Lower leg skin (tissue), 4 donors: ENCODE measurements at regions not wholly inside any gene's neighbourhood (a gene's known extent, or its start where the extent isn't known, plus 50 kb on each side); places are given as distances from the start of the nearest gene placed in this dataset.

Experiments
- DNase-seq, 2 donors: peaks; one replicate each; pipeline ENCODE4 v3.0.0-alpha.2; 2019; ENCODE audit warnings: low spot score in 2 of 2
- H3K4me3 ChIP-seq: fragments of 200-600 bp; sonication (generic); 2 replicates; pipeline ENCODE4 v1.5.1; 2017; ENCODE audit warnings: mild to moderate bottlenecking, low read depth; ENCODE audit not compliant: poor library complexity, severe bottlenecking
- POLR2A ChIP-seq, 2 donors: fragments of 450-650 bp; IDR thresholded peaks; one replicate each; pipeline ENCODE4 v1.6.1; 2016 to 2017; ENCODE audit warnings: antibody characterized with exemption in 2 of 2, mild to moderate bottlenecking in 1 of 2, moderate library complexity in 1 of 2
- WGBS, 2 donors: methylation state at CpG; one replicate each; pipeline ENCODE4 v1.1.5; 2018; 5-methylcytosine and 5-hydroxymethylcytosine counted together
- intact Hi-C: fragments of 100-400 bp; cut with DNase I; formaldehyde crosslinking; loops from one replicate; pipeline ENCODE4 v1.15.0; 2023; ENCODE audit warnings: low total_unique reads
- TF ChIP-seq, protein P1 (sequence below), 3 donors: fragments of 450-650 bp; IDR thresholded peaks; one replicate each; pipeline ENCODE4 v1.5.1; 2016; ENCODE audit warnings: antibody characterized with exemption in 3 of 3, mild to moderate bottlenecking in 3 of 3, moderate library complexity in 2 of 3

DNA sequence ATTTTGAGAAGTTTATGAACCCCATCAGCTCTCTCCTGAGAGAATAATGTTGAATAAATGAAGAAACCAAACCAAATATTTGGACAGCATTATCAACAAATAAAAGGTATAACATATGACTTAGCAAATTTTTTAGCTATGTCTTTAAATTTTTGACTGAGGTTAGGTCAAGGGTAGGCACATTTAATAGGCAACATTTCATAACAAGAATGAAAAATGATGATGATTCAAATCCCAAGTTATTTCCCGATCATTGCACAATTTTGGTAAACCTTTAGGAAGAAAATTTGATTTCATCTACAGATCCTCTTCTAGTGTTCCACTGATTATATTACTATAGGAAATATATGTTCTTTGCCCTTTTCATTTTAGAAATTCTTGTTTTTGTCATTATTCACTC lies 123.7 kb upstream of the TLR3 start:
- intact Hi-C loops = no loop called here
- DNase-seq = no peak
- WGBS, 2 donors = 86 to 91% methylated on average over 1 of the region's 1 CpG
- H3K4me3 ChIP-seq = no peak overlapping the region
- TF ChIP-seq, protein P1, sequence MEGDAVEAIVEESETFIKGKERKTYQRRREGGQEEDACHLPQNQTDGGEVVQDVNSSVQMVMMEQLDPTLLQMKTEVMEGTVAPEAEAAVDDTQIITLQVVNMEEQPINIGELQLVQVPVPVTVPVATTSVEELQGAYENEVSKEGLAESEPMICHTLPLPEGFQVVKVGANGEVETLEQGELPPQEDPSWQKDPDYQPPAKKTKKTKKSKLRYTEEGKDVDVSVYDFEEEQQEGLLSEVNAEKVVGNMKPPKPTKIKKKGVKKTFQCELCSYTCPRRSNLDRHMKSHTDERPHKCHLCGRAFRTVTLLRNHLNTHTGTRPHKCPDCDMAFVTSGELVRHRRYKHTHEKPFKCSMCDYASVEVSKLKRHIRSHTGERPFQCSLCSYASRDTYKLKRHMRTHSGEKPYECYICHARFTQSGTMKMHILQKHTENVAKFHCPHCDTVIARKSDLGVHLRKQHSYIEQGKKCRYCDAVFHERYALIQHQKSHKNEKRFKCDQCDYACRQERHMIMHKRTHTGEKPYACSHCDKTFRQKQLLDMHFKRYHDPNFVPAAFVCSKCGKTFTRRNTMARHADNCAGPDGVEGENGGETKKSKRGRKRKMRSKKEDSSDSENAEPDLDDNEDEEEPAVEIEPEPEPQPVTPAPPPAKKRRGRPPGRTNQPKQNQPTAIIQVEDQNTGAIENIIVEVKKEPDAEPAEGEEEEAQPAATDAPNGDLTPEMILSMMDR (IDR thresholded peaks at IDR 0.05) = no peak
- no peak for TF ChIP-seq POLR2A (IDR thresholded peaks at IDR 0.05)

DNA sequence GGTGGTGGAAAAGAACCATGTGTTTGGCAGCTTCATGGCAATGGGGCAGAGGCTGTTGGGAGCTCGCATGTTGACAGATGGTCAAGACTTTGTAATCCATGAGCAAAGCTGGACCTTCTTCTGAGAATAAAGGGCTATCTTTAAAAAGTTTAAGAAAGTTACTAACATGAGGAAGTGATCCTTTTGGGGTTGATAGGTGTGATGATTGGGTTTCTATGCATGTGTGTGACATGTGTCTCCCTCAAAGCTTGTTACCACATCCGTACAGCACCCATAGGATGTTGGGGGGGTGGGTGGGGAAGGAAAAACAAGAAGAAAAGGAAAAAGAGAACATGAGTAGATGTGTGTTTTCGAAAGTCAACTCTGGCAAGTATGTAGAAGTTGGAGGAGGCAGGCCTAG lies 123.0 kb upstream of the TLR3 start:
- H3K4me3 ChIP-seq = no peak overlapping the region
- DNase-seq = no peak
- 80 to 83% methylated on average over 3 of the region's 3 CpGs for WGBS, 2 donors
- TF ChIP-seq POLR2A (IDR thresholded peaks at IDR 0.05) = no peak
- TF ChIP-seq, protein P1 (IDR thresholded peaks at IDR 0.05) = no peak
- intact Hi-C loops = no loop called here

DNA sequence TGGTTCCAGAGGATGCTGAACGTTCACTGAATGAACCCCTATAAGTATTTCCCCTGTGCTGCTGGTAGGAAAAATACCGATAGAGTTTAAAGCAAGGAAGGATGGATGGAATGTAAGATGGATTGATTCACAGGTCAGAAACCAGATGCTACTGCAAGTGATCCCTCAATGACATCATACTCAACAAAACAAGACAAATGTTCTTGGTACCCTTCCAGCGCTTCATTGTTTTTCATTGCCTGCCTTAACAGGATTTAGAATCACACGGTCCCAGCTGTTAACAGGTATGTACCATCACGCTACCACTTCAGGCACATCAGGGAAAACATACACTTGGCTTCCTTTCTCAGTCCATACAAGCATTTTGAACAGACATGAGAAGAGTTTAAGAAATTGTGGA lies 118.1 kb upstream of the TLR3 start:
- intact Hi-C loops = no loop called here
- WGBS, 2 donors = 41 to 46% methylated on average over 5 of the region's 5 CpGs
- no peak overlapping the region for H3K4me3 ChIP-seq
- TF ChIP-seq POLR2A (IDR thresholded peaks at IDR 0.05) = no peak
- TF ChIP-seq, protein P1 (IDR thresholded peaks at IDR 0.05) = no peak
- DNase-seq = no peak

DNA sequence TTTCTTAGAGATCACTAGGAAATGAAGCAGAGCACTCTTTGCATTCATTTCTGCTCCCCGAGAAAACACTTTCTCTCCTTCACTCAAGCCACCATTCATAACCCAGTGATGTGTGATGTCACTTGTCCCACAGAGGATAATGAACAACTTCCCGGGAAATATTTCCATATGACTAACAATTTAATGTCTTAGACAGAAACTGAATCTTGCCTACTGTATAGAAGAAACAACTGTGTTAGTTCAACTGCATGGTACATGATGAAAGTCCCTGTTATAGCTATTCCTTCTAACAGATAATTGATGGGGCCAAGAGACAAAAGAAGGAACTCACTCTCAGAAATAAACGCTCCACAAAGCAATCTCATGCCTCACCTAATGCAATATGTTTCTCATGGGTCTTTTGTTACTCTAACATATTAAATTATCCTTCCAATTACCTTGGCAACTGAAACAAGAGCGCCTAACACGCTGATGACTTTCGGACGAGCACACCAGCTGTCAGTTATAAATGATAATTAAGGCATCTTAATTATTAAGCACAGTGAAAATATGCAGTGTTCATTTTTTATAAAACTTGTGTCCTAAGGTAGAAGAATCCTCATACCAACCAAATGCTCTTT lies 113.7 kb upstream of the TLR3 start:
- intact Hi-C loops = no loop called here

DNA sequence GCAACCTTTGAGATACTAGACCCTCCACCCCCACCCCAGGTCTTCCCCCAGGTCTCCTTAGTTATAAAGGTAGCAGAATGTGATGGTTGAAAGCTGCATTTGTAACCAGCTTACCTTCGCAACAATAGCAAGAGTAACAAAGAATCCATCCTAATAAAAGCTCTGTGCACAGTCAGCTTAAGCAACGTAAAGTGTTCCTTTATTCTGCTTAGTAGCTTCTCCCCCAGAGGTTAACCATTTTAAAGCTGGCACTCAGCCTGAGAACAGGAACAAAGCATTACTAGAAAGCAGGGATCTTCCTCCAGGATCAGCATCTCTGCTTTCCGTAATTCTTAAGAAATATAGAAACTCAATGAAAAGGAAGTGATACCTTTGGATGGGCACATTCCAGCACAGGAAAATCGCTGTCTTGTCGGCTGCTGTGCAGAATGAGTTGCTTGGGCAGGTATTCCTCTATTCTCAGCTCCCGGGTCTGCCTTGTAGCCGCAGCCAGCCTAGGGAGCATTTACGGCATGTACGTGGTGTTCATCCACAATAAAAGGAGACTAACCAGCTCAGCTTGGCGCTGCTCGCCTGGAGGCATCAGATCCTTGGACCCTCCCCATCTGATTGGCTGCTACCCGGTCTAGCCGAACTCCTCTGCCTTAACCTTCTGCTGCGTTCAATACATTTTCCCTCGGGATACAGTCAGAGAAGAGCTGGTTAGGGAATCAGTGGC lies 113.0 kb upstream of the TLR3 start:
- 38 to 39% methylated on average over 15 of the region's 15 CpGs for WGBS, 2 donors
- TF ChIP-seq, protein P1 (IDR thresholded peaks at IDR 0.05) = no peak
- TF ChIP-seq POLR2A (IDR thresholded peaks at IDR 0.05) = no peak
- intact Hi-C loops = no loop called here
- H3K4me3 ChIP-seq = no peak overlapping the region
- no peak for DNase-seq

More for the DNA sequence above, 113.7 kb upstream of the TLR3 start:
- H3K4me3 ChIP-seq = no peak overlapping the region
- TF ChIP-seq, protein P1 (IDR thresholded peaks at IDR 0.05) = no peak
- TF ChIP-seq POLR2A (IDR thresholded peaks at IDR 0.05) = no peak
- WGBS, 2 donors = 67 to 70% methylated on average over 7 of the region's 7 CpGs
- DNase-seq = no peak
